ENCODE measurements at regions not wholly inside any gene's neighbourhood (a gene's known extent, or its start where the extent isn't known, plus 50 kb on each side); places are given as distances from the start of the nearest gene placed in this dataset.

- no peak for TF ChIP-seq CTCF (IDR thresholded peaks at IDR 0.05; ENCODE audit: insufficient read depth, low read depth, low read length)
- no peak for TF ChIP-seq EZH2 (IDR thresholded peaks at IDR 0.05; ENCODE audit: insufficient read depth, low read length)
These were observed 57.6 kb upstream of the PPP2R3B start for GRCh38 chrX:444305-444704.

All from astrocyte (in vitro differentiated cells and primary cell).